ENCODE measurements at regions not wholly inside any gene's neighbourhood (a gene's known extent, or its start where the extent isn't known, plus 50 kb on each side); places are given as distances from the start of the nearest gene placed in this dataset.

DNA sequence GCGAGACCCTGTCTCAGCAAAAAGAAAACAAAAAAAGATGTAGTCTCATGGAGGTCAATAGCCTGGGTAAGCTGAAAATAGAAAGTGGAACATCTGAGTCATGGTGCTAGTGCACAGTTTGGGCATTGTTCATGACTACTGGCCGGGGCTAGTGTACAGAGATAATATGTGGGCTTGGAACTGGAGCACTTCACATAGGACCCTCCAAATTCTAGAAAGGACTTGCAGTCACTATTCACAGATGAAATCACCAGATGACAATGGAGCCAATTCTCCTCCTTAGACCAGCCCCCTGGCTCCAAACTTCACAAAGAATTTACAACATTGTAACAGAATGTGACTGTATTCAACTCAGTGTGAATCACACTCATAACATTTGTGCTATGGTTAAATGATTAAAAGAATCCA lies 367.8 kb upstream of the SLC7A11 start:
- 44 to 52% methylated on average over 2 of the region's 2 CpGs for WGBS, 2 donors
- no peak for TF ChIP-seq POLR2A (IDR thresholded peaks at IDR 0.05)
- TF ChIP-seq, protein P1, sequence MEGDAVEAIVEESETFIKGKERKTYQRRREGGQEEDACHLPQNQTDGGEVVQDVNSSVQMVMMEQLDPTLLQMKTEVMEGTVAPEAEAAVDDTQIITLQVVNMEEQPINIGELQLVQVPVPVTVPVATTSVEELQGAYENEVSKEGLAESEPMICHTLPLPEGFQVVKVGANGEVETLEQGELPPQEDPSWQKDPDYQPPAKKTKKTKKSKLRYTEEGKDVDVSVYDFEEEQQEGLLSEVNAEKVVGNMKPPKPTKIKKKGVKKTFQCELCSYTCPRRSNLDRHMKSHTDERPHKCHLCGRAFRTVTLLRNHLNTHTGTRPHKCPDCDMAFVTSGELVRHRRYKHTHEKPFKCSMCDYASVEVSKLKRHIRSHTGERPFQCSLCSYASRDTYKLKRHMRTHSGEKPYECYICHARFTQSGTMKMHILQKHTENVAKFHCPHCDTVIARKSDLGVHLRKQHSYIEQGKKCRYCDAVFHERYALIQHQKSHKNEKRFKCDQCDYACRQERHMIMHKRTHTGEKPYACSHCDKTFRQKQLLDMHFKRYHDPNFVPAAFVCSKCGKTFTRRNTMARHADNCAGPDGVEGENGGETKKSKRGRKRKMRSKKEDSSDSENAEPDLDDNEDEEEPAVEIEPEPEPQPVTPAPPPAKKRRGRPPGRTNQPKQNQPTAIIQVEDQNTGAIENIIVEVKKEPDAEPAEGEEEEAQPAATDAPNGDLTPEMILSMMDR (IDR thresholded peaks at IDR 0.05): no peak
- intact Hi-C loops (cut with DNase I): no loop called here
- Histone ChIP-seq H3K9me3 (no peaks in the 10 kb centered on the region), H3K4me1 (no peaks in the 10 kb centered on the region), H3K27me3 (no peaks in the 10 kb centered on the region), H3K36me3 (no peaks in the 10 kb centered on the region), H3K4me3 (no peak overlapping the region), H3K27ac (no peak overlapping the region)
- DNase-seq: no peak

DNA sequence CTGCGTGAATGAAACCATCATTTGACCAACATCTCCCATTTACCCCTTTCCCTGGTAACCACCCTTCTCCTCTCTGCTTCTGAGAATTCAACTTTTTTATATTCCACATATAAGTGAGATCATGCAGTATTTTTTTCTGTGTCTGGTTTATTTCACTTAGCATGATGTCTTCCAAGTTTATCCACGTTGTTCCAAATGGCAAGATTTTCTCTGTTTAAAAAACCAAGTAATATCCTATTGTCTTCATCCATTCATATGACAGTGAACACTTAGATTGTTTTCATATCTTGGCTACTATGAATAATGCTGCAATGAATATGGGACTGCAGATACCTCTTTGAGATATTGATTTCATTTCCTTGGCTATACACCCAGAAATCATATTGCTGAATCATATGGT lies 362.4 kb upstream of the SLC7A11 start:
- Histone ChIP-seq H3K4me1 (no peaks in the 10 kb centered on the region), H3K27me3 (no peaks in the 10 kb centered on the region), H3K9me3 (no peaks in the 10 kb centered on the region), H3K4me3 (no peak overlapping the region), H3K27ac (no peak overlapping the region), H3K36me3 (no peaks in the 10 kb centered on the region)
- TF ChIP-seq POLR2A (IDR thresholded peaks at IDR 0.05): no peak
- TF ChIP-seq, protein P1 (IDR thresholded peaks at IDR 0.05): no peak
- intact Hi-C loops (cut with DNase I): no loop called here
- no peak for DNase-seq
- 67 to 77% methylated on average over 2 of the region's 2 CpGs for WGBS, 2 donors

DNA sequence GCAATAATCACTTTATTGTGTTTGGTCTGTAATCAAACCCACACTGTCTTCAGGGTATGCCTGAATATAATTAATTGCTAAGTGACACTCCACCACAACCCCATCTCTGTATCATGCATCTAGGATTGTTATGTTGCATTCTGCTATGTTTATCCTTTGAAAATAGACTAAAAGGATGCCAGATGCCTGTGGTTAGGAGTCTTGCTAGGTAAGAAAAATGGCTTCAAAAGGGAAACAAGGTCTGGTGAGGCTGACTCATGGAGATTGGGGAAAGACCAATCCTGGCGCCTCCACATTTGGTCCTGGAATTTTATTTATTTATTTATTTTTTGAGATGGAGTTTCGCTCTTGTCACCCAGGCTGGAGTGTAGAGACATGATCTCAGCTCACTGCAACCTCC lies 360.5 kb upstream of the SLC7A11 start:
- intact Hi-C loops (cut with DNase I): no loop called here
- 36 to 52% methylated on average over 2 of the region's 2 CpGs for whole genome bisulfite sequencing, 2 donors
- Histone ChIP-seq H3K4me3 (no peak overlapping the region), H3K4me1 (no peaks in the 10 kb centered on the region), H3K36me3 (no peaks in the 10 kb centered on the region), H3K9me3 (no peaks in the 10 kb centered on the region), H3K27me3 (no peaks in the 10 kb centered on the region), H3K27ac (no peak overlapping the region)
- no peak for TF ChIP-seq POLR2A (IDR thresholded peaks at IDR 0.05)
- TF ChIP-seq, protein P1 (IDR thresholded peaks at IDR 0.05): no peak
- no peak for DNase-seq

DNA sequence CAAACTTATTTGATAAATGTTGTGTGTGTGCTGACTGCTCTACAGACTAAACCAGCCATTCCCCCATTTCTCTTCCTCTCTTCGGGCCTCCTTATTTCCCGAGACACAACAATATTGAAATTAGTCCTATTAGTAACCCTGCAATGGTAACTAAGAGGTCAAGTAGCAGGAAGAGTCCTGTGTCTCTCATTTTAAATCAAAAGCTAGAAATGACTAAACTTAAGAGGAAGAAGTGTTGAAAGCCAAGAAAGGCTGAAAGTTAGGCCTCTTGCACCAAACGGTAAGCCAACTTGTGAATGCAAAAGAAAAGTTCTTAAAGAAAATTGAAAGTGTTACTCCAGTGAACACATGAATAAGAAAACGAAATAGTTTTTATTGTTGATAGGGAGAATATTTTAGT lies 357.8 kb upstream of the SLC7A11 start:
- no peak for DNase-seq
- H3K27ac ChIP-seq: no peak overlapping the region
- intact Hi-C loops (cut with DNase I): no loop called here
- TF ChIP-seq POLR2A (IDR thresholded peaks at IDR 0.05): no peak
- TF ChIP-seq, protein P1 (IDR thresholded peaks at IDR 0.05): no peak
- no peaks in the 10 kb centered on the region for H3K36me3 ChIP-seq
- H3K4me1 ChIP-seq: peaks cover 0 to 7% (median 6%) of the 10 kb centered on the region in 3 donors
- no peaks in the 10 kb centered on the region for H3K27me3 ChIP-seq
- no peak overlapping the region for H3K4me3 ChIP-seq
- H3K9me3 ChIP-seq: no peaks in the 10 kb centered on the region
- WGBS, 2 donors: 80 to 81% methylated on average over 4 of the region's 4 CpGs

DNA sequence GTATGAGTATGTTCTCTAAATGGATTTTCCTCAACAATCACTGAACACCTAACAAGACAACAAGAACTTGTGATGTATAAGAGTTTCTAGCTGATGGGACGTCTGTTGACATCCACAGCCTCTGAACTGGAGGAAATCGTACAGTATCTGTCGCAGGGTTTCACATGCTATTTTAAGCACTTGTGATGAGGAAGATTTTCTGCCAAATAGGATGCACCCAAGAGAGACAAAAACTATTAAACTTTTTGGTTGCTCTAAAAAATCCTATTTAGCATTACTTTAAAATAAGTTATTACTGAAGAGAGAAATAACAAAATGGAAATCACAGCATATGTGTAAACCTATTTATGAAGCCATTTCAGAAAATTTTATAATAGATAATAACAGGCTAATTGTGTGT lies 356.1 kb upstream of the SLC7A11 start:
- intact Hi-C loops (cut with DNase I): no loop called here
- H3K36me3 ChIP-seq: no peaks in the 10 kb centered on the region
- no peaks in the 10 kb centered on the region for H3K9me3 ChIP-seq
- H3K4me1 ChIP-seq: peaks cover 0 to 7% (median 6%) of the 10 kb centered on the region in 3 donors
- no peak for DNase-seq
- no peak overlapping the region for H3K4me3 ChIP-seq
- 42 to 67% methylated on average over 3 of the region's 3 CpGs for WGBS, 2 donors
- TF ChIP-seq, protein P1 (IDR thresholded peaks at IDR 0.05): no peak
- no peak for TF ChIP-seq POLR2A (IDR thresholded peaks at IDR 0.05)
- no peaks in the 10 kb centered on the region for H3K27me3 ChIP-seq
- no peak overlapping the region for H3K27ac ChIP-seq

Data from esophagus squamous epithelium (tissue), 5 donors.